ENCODE measurements at regions not wholly inside any gene's neighbourhood (a gene's known extent, or its start where the extent isn't known, plus 50 kb on each side); places are given as distances from the start of the nearest gene placed in this dataset.

- ATAC-seq: no peak
- CTCF ChIA-PET: no interaction called here
- POLR2A ChIA-PET: no interaction called here
Measured at GRCh38 chr4:160869899-160870298, 1293.9 kb downstream of the FSTL5 start.

More at GRCh38 chr4:160869899-160870298, 1293.9 kb downstream of the FSTL5 start:
- Histone ChIP-seq H3K4me1 (ENCODE audit: control insufficient read depth in 1 of 2, insufficient read depth in 2 of 2, low read length in 2 of 2) (no peaks in the 10 kb centered on the region), H3K27me3 (ENCODE audit: insufficient read depth, low read length) (no peaks in the 10 kb centered on the region), H4K20me1 (ENCODE audit: insufficient read depth) (no peaks in the 10 kb centered on the region), H2AFZ (ENCODE audit: low read depth, low read length, poor library complexity, severe bottlenecking) (no peak overlapping the region), H3K4me2 (ENCODE audit: low read length) (no peak overlapping the region), H3K36me3 (ENCODE audit: control insufficient read depth in 1 of 2, insufficient read depth in 2 of 2, low read length in 2 of 2) (no peaks in the 10 kb centered on the region), H3K27ac (ENCODE audit: low read depth, low read length) (no peak overlapping the region), H3K4me3 (replicated peaks in 1 of 2; ENCODE audit: low read depth in 1 of 2, low read length in 2 of 2) (no peak overlapping the region), H3K9ac (ENCODE audit: low read length) (no peak overlapping the region), H3K9me2 (ENCODE audit: insufficient read depth) (no peaks in the 10 kb centered on the region; the same call in 1 of the 2 replicates), H3K79me2 (ENCODE audit: insufficient read depth, low read length) (no peaks in the 10 kb centered on the region), H3K9me3 (ENCODE audit: control insufficient read depth in 1 of 2, insufficient read depth in 1 of 2, low read depth in 1 of 2, low read length in 2 of 2) (no peaks in the 10 kb centered on the region)
- no TSS peak for BruUV-seq (replicated peaks)
- RAD21 ChIA-PET (ENCODE audit: low non-redundant PET in 1 of 2, low total read pairs in 2 of 2, uncharacterized antibody in 2 of 2, unreplicated experiment in 2 of 2): no interaction called here
- TF ChIP-seq JUND (IDR thresholded peaks at IDR 0.05) (no peak), EGR1 (IDR thresholded peaks at IDR 0.05; ENCODE audit: low read depth) (no peak), FOSL1 (IDR thresholded peaks at IDR 0.05; ENCODE audit: low read depth) (no peak), ZNF274 (IDR thresholded peaks at IDR 0.05; ENCODE audit: low read depth, low read length) (no peak), SP1 (IDR thresholded peaks at IDR 0.05; ENCODE audit: low read depth) (no peak), ATF3 (IDR thresholded peaks at IDR 0.05) (no peak), RAD21 (IDR thresholded peaks at IDR 0.05; ENCODE audit: low read depth) (no peak), CBX3 (IDR thresholded peaks at IDR 0.05; ENCODE audit: low read depth) (no peak), EZH2 (IDR thresholded peaks at IDR 0.05) (no peak), TCF7L2 (IDR thresholded peaks at IDR 0.05; ENCODE audit: borderline replicate concordance, extremely low read depth, insufficient read depth, insufficient read length) (no peak), ELF1 (IDR thresholded peaks at IDR 0.05; ENCODE audit: borderline replicate concordance, low read depth) (no peak), SIN3A (IDR thresholded peaks at IDR 0.05; ENCODE audit: low read depth) (no peak), YY1 (IDR thresholded peaks at IDR 0.05; ENCODE audit: extremely low read depth, insufficient replicate concordance, low read depth, low read length) (no peak)
- TF ChIP-seq, protein P1, sequence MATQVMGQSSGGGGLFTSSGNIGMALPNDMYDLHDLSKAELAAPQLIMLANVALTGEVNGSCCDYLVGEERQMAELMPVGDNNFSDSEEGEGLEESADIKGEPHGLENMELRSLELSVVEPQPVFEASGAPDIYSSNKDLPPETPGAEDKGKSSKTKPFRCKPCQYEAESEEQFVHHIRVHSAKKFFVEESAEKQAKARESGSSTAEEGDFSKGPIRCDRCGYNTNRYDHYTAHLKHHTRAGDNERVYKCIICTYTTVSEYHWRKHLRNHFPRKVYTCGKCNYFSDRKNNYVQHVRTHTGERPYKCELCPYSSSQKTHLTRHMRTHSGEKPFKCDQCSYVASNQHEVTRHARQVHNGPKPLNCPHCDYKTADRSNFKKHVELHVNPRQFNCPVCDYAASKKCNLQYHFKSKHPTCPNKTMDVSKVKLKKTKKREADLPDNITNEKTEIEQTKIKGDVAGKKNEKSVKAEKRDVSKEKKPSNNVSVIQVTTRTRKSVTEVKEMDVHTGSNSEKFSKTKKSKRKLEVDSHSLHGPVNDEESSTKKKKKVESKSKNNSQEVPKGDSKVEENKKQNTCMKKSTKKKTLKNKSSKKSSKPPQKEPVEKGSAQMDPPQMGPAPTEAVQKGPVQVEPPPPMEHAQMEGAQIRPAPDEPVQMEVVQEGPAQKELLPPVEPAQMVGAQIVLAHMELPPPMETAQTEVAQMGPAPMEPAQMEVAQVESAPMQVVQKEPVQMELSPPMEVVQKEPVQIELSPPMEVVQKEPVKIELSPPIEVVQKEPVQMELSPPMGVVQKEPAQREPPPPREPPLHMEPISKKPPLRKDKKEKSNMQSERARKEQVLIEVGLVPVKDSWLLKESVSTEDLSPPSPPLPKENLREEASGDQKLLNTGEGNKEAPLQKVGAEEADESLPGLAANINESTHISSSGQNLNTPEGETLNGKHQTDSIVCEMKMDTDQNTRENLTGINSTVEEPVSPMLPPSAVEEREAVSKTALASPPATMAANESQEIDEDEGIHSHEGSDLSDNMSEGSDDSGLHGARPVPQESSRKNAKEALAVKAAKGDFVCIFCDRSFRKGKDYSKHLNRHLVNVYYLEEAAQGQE (IDR thresholded peaks at IDR 0.05; ENCODE audit: low read depth): no peak
- TF ChIP-seq, protein P2, sequence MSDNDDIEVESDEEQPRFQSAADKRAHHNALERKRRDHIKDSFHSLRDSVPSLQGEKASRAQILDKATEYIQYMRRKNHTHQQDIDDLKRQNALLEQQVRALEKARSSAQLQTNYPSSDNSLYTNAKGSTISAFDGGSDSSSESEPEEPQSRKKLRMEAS (IDR thresholded peaks at IDR 0.05): no peak
- TF ChIP-seq, protein P3, sequence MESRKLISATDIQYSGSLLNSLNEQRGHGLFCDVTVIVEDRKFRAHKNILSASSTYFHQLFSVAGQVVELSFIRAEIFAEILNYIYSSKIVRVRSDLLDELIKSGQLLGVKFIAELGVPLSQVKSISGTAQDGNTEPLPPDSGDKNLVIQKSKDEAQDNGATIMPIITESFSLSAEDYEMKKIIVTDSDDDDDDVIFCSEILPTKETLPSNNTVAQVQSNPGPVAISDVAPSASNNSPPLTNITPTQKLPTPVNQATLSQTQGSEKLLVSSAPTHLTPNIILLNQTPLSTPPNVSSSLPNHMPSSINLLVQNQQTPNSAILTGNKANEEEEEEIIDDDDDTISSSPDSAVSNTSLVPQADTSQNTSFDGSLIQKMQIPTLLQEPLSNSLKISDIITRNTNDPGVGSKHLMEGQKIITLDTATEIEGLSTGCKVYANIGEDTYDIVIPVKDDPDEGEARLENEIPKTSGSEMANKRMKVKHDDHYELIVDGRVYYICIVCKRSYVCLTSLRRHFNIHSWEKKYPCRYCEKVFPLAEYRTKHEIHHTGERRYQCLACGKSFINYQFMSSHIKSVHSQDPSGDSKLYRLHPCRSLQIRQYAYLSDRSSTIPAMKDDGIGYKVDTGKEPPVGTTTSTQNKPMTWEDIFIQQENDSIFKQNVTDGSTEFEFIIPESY (IDR thresholded peaks at IDR 0.05; ENCODE audit: extremely low read depth, insufficient replicate concordance, low read length): no peak
- intact Hi-C loops (cut with micrococcal nuclease): no loop called here
- DNase-seq (ENCODE audit: low read depth, low spot score): no peak

All from HCT116 (cell line).